GM12874 (cell line): ENCODE measurements at regions not wholly inside any gene's neighbourhood (a gene's known extent, or its start where the extent isn't known, plus 50 kb on each side); places are given as distances from the start of the nearest gene placed in this dataset.

Experiments used
- TF ChIP-seq, protein P1 (sequence below): IDR thresholded peaks from 2 replicates; pipeline ENCODE4 v1.5.1; 2011; ENCODE audit warnings: low read depth, mild to moderate bottlenecking, control low read depth, low read length, moderate library complexity; ENCODE audit not compliant: insufficient read depth

DNA sequence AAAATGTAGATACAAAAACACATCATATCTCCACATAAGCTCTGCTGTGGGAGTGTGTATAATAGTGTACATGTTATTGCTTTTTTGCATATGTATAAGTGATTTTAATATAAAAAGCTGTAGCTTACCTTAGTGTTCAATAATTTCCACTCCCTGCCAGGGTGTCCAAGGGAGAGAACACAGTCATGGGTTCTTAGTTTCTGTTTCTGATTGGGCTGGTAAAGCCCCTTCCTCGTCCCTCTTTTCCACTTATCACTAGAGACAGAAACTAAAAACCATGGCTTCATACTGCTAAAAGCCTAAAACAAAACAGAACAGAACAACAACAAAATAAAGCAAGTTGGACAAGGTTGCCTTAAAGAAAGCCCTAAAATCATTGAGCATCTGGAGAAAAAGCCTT lies 74.4 kb upstream of the S1PR3 start:
- TF ChIP-seq, protein P1, sequence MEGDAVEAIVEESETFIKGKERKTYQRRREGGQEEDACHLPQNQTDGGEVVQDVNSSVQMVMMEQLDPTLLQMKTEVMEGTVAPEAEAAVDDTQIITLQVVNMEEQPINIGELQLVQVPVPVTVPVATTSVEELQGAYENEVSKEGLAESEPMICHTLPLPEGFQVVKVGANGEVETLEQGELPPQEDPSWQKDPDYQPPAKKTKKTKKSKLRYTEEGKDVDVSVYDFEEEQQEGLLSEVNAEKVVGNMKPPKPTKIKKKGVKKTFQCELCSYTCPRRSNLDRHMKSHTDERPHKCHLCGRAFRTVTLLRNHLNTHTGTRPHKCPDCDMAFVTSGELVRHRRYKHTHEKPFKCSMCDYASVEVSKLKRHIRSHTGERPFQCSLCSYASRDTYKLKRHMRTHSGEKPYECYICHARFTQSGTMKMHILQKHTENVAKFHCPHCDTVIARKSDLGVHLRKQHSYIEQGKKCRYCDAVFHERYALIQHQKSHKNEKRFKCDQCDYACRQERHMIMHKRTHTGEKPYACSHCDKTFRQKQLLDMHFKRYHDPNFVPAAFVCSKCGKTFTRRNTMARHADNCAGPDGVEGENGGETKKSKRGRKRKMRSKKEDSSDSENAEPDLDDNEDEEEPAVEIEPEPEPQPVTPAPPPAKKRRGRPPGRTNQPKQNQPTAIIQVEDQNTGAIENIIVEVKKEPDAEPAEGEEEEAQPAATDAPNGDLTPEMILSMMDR = no peak

DNA sequence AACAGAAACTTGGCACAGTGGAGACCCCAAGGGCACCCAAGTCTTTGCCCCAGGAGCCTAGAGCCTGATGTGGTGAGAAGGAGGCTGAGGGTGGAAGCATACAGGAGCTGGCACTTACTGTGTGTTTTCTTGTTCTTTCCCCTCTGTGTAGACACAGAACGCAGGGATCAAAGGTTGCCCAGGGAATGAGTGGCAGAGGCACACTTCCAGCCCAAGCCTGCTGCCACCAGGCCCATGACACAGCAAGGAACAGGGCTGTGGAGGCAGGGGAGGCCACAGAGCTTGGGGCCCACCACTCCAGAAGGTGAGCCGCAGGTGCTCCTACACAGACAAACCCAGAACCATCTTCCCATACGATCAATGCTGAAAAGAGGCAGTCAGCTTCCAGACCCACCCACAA lies 73.9 kb upstream of the S1PR3 start:
- TF ChIP-seq, protein P1 = no peak

DNA sequence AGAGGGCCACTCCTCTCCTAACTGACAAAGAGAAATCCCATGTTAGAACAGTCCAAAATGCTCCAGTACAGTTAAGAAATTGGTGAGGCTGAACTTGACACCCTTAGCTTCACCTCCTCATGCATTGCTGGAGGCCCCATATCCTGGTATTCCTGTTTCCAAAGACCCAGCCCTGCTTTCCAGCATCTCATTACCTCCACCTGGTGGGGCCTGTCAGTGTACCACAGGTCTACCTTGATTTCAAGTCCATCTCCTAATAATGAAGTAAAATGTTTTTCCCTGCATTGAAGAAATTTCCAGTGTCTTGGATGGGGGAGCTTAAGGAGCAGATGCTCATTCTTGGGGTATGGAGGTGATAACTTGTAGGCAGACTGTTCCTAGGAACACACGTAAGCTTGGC lies 70.6 kb upstream of the S1PR3 start:
- TF ChIP-seq, protein P1 = no peak

DNA sequence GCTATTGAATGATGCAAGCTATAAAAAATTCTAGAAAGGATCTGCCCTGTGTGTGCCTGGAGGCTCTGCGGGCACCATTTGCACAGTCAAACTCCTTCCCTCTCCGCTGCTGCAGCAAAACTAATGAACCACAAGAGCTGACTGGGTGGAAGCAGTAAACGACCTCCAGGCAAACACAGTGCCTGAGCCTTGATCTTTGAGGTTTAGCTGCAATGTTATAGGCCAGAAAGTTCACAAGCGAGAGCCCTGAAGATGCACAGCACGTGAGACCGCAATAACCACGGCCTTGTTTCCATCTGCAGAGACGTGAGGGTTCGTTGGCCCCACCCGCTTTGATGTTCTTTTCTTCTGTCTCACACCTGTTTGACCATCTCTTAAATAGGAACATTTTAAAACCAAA lies 69.2 kb upstream of the S1PR3 start:
- TF ChIP-seq, protein P1 = no peak

DNA sequence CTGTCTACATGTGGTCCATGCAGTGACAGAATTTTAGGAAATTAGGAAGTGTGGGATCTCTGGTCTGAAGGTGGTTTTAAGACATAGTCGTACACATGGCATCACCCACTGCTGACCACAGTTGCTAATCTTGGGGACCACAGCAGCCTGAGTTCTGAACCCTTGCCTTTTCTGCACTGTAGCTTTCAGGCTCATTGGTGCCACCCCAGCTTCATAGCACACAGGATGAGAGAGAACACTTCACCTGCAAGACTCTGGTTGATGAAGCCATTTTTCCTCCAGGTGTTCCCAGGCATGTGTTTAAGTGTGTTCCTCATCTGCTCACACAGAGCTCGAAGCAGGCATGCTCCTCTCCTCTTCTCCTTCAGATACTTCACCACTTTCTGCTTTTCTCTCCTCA lies 68.2 kb upstream of the S1PR3 start:
- TF ChIP-seq, protein P1 = no peak

DNA sequence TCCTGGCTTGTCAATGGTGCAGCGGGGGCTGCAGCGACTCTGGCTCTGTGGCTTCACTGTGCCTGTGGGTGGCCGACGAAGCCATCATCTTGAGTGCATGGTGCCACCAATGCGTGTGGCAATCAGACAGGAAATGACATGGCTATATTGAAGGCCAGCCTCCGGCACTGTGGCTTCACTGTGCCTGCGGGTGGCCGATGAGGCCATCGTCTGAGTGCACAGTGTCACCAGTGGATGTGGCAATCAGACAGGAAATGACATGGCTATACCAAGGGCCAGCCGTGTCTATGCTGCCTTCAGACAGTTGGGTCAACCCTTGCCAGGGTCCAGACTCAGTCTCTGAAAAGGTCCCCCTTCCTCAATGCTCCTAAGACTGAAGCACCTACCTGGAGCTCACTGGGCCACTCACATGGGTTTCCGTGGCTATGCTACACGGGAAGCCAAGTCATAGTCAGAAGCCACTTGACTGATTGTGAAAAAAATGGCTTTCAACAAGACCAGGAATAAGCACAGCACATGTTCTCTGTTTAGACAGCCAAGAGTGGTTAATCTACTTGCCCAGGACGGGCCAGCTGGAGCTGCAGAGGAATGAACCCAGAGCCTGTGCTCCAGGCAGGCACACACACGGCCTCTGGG lies 67.5 kb upstream of the S1PR3 start:
- TF ChIP-seq, protein P1 = no peak

DNA sequence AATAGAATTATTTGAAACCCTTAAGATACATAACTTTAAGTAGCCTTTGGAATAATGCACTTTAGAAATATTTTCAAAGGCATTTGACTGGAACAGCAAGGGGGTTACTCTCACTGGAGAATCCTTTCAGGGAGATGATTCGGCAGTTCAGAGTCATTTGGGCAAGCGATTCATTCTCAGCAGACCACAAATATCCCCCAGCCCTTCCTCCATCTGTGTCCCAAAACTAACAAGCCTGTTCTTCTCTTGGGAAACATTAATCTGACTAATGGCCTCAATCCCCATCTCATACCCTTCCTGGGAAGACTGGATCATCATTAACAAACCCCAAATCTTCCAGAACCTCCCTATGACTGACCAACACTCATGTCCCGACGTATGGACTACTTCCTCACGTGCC lies 65.8 kb upstream of the S1PR3 start:
- TF ChIP-seq, protein P1 = no peak
